Fibroblast of mammary gland (primary cell): ENCODE measurements at regions not wholly inside any gene's neighbourhood (a gene's known extent, or its start where the extent isn't known, plus 50 kb on each side); places are given as distances from the start of the nearest gene placed in this dataset.
A peak's percentile ranks its signal among the peaks of the same experiment; 100 is the strongest.

Experiments
- DNase-seq: peaks from one replicate; pipeline ENCODE4 v3.0.0-alpha.2; 2010; ENCODE audit warnings: low read depth
- H3K4me3 ChIP-seq: 2 replicates; pipeline ENCODE4 v1.5.1; 2011; ENCODE audit warnings: low read depth, mild to moderate bottlenecking, low read length, moderate library complexity; ENCODE audit not compliant: control insufficient read depth
- TF ChIP-seq, protein P1 (sequence below): conservative IDR thresholded peaks from 2 replicates; pipeline ENCODE4 v1.5.1; 2011; ENCODE audit warnings: low read depth, low read length, inconsistent platforms; ENCODE audit not compliant: control insufficient read depth, insufficient read depth

GRCh38 chr5:67291066-67291465 lies 94.5 kb upstream of the CD180 start:
- no peak for DNase-seq
- H3K4me3 ChIP-seq: no peak overlapping the region
- TF ChIP-seq, protein P1, sequence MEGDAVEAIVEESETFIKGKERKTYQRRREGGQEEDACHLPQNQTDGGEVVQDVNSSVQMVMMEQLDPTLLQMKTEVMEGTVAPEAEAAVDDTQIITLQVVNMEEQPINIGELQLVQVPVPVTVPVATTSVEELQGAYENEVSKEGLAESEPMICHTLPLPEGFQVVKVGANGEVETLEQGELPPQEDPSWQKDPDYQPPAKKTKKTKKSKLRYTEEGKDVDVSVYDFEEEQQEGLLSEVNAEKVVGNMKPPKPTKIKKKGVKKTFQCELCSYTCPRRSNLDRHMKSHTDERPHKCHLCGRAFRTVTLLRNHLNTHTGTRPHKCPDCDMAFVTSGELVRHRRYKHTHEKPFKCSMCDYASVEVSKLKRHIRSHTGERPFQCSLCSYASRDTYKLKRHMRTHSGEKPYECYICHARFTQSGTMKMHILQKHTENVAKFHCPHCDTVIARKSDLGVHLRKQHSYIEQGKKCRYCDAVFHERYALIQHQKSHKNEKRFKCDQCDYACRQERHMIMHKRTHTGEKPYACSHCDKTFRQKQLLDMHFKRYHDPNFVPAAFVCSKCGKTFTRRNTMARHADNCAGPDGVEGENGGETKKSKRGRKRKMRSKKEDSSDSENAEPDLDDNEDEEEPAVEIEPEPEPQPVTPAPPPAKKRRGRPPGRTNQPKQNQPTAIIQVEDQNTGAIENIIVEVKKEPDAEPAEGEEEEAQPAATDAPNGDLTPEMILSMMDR: no peak

DNA sequence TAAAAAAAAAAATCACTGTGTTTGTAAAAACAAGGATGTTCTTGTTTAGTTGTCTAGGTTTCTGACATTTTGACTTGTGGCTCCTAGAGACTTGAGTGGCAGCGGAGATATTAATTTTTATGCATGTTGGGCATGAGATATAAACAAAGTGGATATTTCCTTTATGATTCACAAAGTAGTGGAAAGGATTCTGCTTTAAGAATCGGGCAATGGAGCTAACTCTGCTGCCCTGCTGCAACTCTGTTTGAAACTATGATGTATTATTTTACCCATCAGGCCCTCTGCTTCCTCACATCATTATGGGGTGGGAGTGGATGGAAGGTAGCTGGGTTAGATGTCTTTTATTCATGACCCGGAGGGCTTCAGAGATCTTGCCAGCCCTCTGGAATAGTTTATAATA lies 94.1 kb upstream of the CD180 start:
- DNase-seq: no peak
- TF ChIP-seq, protein P1: no peak
- no peak overlapping the region for H3K4me3 ChIP-seq

DNA sequence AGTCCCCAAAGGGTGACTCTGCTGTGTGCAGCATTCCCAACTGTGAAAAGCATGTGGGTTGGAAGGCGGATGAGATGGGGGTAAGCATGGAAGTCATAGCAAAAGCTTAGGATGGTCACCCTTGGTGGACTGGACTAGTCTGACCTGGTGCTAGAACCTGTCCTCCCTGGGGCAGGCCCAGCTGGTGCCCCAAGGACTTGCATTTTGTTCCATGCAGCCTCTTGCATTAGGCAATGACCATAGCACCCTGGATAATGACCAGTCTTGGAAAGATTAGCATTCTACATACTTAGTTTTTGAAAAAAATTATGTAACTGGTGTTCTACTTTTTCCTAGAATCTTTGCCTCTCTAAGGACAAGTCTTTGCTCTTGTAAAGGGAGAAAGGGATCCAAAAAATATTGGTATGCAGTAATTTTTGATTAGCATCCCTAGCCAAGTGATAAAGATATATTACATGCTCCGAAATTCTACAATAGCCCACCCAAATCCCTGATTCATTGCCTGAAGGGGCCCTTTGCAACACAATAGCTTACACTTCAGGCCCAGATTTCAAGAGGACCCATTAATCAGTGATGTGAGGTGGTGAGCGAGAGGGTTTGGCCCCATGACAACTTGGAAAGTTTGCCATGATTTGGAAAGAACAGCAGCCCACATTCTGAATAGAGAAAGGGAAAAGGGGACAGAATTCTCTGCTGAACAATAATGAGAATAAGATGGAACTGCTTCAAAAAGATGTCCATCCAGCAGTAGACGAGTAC lies 93.3 kb upstream of the CD180 start:
- peak; percentile 77 for DNase-seq

GRCh38 chr5:67287510-67288268 lies 91.1 kb upstream of the CD180 start:
- peak; percentile 57 for DNase-seq
- no peak overlapping the region for H3K4me3 ChIP-seq
- TF ChIP-seq, protein P1: no peak

More for the DNA sequence above, 93.3 kb upstream of the CD180 start:
- TF ChIP-seq, protein P1: no peak
- no peak overlapping the region for H3K4me3 ChIP-seq

- no peak for DNase-seq
- TF ChIP-seq, protein P1: no peak
- no peak overlapping the region for H3K4me3 ChIP-seq
Measured at GRCh38 chr5:67286006-67286405, 89.4 kb upstream of the CD180 start.

DNA sequence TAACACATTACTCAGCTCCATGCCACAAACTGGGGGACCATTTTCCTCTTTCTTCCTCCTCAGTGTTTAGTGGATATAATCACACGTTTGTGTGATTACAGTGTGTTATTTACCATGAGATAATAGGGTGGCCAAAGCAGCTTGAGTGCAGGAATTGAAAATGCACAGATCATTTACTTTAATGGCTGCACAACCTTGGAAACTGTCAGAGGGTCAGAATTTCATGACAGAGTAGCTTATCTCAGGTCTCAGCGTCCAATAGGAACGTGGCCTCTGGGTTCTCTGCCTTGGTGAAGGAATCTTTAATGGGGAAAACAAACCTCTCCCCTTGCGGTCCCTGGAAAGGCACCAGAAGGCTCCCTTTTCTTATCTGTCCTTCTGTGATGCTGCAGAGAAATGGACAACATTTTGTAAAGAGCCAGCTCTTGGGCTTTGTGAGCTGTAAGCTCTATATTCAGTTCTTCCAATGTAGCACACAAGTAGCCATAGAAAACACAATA lies 87.4 kb upstream of the CD180 start:
- no peak overlapping the region for H3K4me3 ChIP-seq
- DNase-seq: no peak
- TF ChIP-seq, protein P1: no peak
